AG08395 (cell line): ENCODE measurements at regions not wholly inside any gene's neighbourhood (a gene's known extent, or its start where the extent isn't known, plus 50 kb on each side); places are given as distances from the start of the nearest gene placed in this dataset.
"Not testable (repeated sequence)": the region's sequence is repeated elsewhere in the genome, so short reads cannot be mapped to it uniquely, and the experiment has no call there.

Experiments
- DNase-seq: peaks from one replicate; pipeline ENCODE4 v3.0.0; 2012; ENCODE audit warnings: mixed read lengths, low spot score

GRCh38 chr6:50962213-50962759, 143.6 kb downstream of the TFAP2B start:
- DNase-seq = no peak

GRCh38 chr6:50963952-50964351, 145.3 kb downstream of the TFAP2B start:
- no peak for DNase-seq

GRCh38 chr6:50965495-50965894, 146.8 kb downstream of the TFAP2B start:
- no peak for DNase-seq

GRCh38 chr6:50966532-50966931, 147.9 kb downstream of the TFAP2B start:
- DNase-seq = no peak

- DNase-seq = no peak
These were observed 148.3 kb downstream of the TFAP2B start for GRCh38 chr6:50966986-50967385.

- DNase-seq = not testable (repeated sequence)
These were observed 149.6 kb downstream of the TFAP2B start for GRCh38 chr6:50968246-50968645.

- DNase-seq = no peak
These were observed 152.2 kb downstream of the TFAP2B start for GRCh38 chr6:50970908-50971307.

GRCh38 chr6:50973464-50973863, 154.8 kb downstream of the TFAP2B start:
- DNase-seq = no peak

- DNase-seq = no peak
These were observed 155.6 kb downstream of the TFAP2B start for GRCh38 chr6:50974319-50974718.

- no peak for DNase-seq
These were observed 156.5 kb downstream of the TFAP2B start for GRCh38 chr6:50975216-50975615.

GRCh38 chr6:50976907-50977306, 158.2 kb downstream of the TFAP2B start:
- DNase-seq = no peak

- no peak for DNase-seq
These were observed 159.1 kb downstream of the TFAP2B start for GRCh38 chr6:50977796-50978195.

GRCh38 chr6:50978380-50979170, 159.9 kb downstream of the TFAP2B start:
- DNase-seq = no peak

GRCh38 chr6:50979171-50979525, 160.5 kb downstream of the TFAP2B start:
- no peak for DNase-seq

- DNase-seq = no peak
These were observed 165.5 kb downstream of the TFAP2B start for GRCh38 chr6:50984135-50984534.

- DNase-seq = no peak
These were observed 167.6 kb downstream of the TFAP2B start for GRCh38 chr6:50986319-50986718.

GRCh38 chr6:50989123-50989522, 170.5 kb downstream of the TFAP2B start:
- DNase-seq = no peak

GRCh38 chr6:50990750-50991446, 172.2 kb downstream of the TFAP2B start:
- no peak for DNase-seq

- no peak for DNase-seq
These were observed 173.6 kb downstream of the TFAP2B start for GRCh38 chr6:50992232-50992631.

GRCh38 chr6:50992704-50993625, 174.3 kb downstream of the TFAP2B start:
- no peak for DNase-seq

- no peak for DNase-seq
These were observed 175.5 kb downstream of the TFAP2B start for GRCh38 chr6:50993941-50994720.
